AG09319 (cell line): ENCODE measurements at regions not wholly inside any gene's neighbourhood (a gene's known extent, or its start where the extent isn't known, plus 50 kb on each side); places are given as distances from the start of the nearest gene placed in this dataset.

Source experiments
- DNase-seq: peaks from one replicate; pipeline ENCODE4 v3.0.0-alpha.2; 2010; ENCODE audit warnings: low read depth; ENCODE audit errors: extremely low read depth
- CTCF ChIP-seq: IDR thresholded peaks from 2 replicates; pipeline ENCODE4 v1.5.1; 2011; ENCODE audit warnings: low read depth, mild to moderate bottlenecking, inconsistent platforms, low read length, moderate library complexity

- no peak for DNase-seq
- TF ChIP-seq CTCF: no peak
These were observed 491.8 kb upstream of the ACVR2A start for GRCh38 chr2:147353072-147353381.

- DNase-seq: no peak
- no peak for TF ChIP-seq CTCF
These were observed 492.4 kb upstream of the ACVR2A start for GRCh38 chr2:147352264-147353071.

- TF ChIP-seq CTCF: no peak
- no peak for DNase-seq
These were observed 493.0 kb upstream of the ACVR2A start for GRCh38 chr2:147351784-147352183.

GRCh38 chr2:147348931-147349555 lies 495.8 kb upstream of the ACVR2A start:
- no peak for TF ChIP-seq CTCF
- no peak for DNase-seq

GRCh38 chr2:147346142-147346541 lies 498.7 kb upstream of the ACVR2A start:
- no peak for DNase-seq
- TF ChIP-seq CTCF: no peak

GRCh38 chr2:147345246-147345645 lies 499.6 kb upstream of the ACVR2A start:
- no peak for DNase-seq
- TF ChIP-seq CTCF: no peak

- no peak for TF ChIP-seq CTCF
- no peak for DNase-seq
These were observed 502.5 kb upstream of the ACVR2A start for GRCh38 chr2:147342329-147342728.
